Right renal cortex interstitium (tissue), 3 donors: ENCODE measurements at regions not wholly inside any gene's neighbourhood (a gene's known extent, or its start where the extent isn't known, plus 50 kb on each side); places are given as distances from the start of the nearest gene placed in this dataset.

ENCODE experiments used
- DNase-seq, 3 donors: peaks; one replicate each; pipeline ENCODE4 v3.0.0-alpha.2; 2013; ENCODE audit warnings: low read depth in 3 of 3, low spot score in 2 of 3

GRCh38 chr7:95718577-95719410 lies 53.6 kb upstream of the DYNC1I1 start:
- DNase-seq = peak in 1 of 3 donors; percentile 1

- no peak for DNase-seq
Measured at GRCh38 chr7:95716357-95717122, 55.8 kb upstream of the DYNC1I1 start.

- DNase-seq = no peak
Measured at GRCh38 chr7:95715274-95715673, 57.1 kb upstream of the DYNC1I1 start.

GRCh38 chr7:95710711-95711110 lies 61.6 kb upstream of the DYNC1I1 start:
- no peak for DNase-seq

GRCh38 chr7:95700917-95701316 lies 71.4 kb upstream of the DYNC1I1 start:
- DNase-seq = no peak

- no peak for DNase-seq
Measured at GRCh38 chr7:95694334-95694733, 78.0 kb upstream of the DYNC1I1 start.

GRCh38 chr7:95693551-95694333 lies 78.6 kb upstream of the DYNC1I1 start:
- DNase-seq = no peak

GRCh38 chr7:95691464-95691863 lies 80.9 kb upstream of the DYNC1I1 start:
- DNase-seq = no peak

- peak; percentile 33 to 42 (median 38) for DNase-seq
Measured at GRCh38 chr7:95690367-95690947, 81.9 kb upstream of the DYNC1I1 start.

GRCh38 chr7:95688931-95689495 lies 83.3 kb upstream of the DYNC1I1 start:
- no peak for DNase-seq

- DNase-seq = peak in 1 of 3 donors; percentile 12
Measured at GRCh38 chr7:95687759-95688343, 84.5 kb upstream of the DYNC1I1 start.

GRCh38 chr7:95686109-95686508 lies 86.2 kb upstream of the DYNC1I1 start:
- peak in 2 of 3 donors; percentile 33 to 36 for DNase-seq

- DNase-seq = no peak
Measured at GRCh38 chr7:95684505-95684904, 87.8 kb upstream of the DYNC1I1 start.

GRCh38 chr7:95684037-95684436 lies 87.7 kb upstream of the PDK4 start:
- DNase-seq = peak in 1 of 3 donors; percentile 29

- DNase-seq = no peak
Measured at GRCh38 chr7:95682913-95683312, 86.6 kb upstream of the PDK4 start.

- no peak for DNase-seq
Measured at GRCh38 chr7:95676691-95677090, 80.4 kb upstream of the PDK4 start.

- no peak for DNase-seq
Measured at GRCh38 chr7:95675632-95676031, 79.3 kb upstream of the PDK4 start.

GRCh38 chr7:95675016-95675415 lies 78.7 kb upstream of the PDK4 start:
- DNase-seq = no peak

- DNase-seq = no peak
Measured at GRCh38 chr7:95674101-95674500, 77.8 kb upstream of the PDK4 start.

GRCh38 chr7:95672434-95672833 lies 76.1 kb upstream of the PDK4 start:
- no peak for DNase-seq
